Kidney epithelial cell (primary cell): ENCODE measurements at regions not wholly inside any gene's neighbourhood (a gene's known extent, or its start where the extent isn't known, plus 50 kb on each side); places are given as distances from the start of the nearest gene placed in this dataset.

Experiments used
- DNase-seq: peaks from one replicate; pipeline ENCODE4 v3.0.0-alpha.2; 2010; ENCODE audit warnings: low read depth
- H3K27me3 ChIP-seq: 2 replicates; pipeline ENCODE4 v1.6.0; 2011; ENCODE audit warnings: low read length; ENCODE audit not compliant: control insufficient read depth, insufficient read depth
- H3K36me3 ChIP-seq: 2 replicates; pipeline ENCODE4 v1.5.1; 2011; ENCODE audit warnings: low read length; ENCODE audit not compliant: control insufficient read depth, insufficient read depth
- H3K4me3 ChIP-seq: 2 replicates; pipeline ENCODE4 v1.5.1; 2011; ENCODE audit warnings: low read depth, mild to moderate bottlenecking, control low read depth, low read length
- CTCF ChIP-seq: IDR thresholded peaks from 2 replicates; pipeline ENCODE4 v1.5.1; 2011; ENCODE audit warnings: mild to moderate bottlenecking, moderate library complexity, low read length, control low read depth, inconsistent platforms; ENCODE audit not compliant: insufficient read depth, poor library complexity, severe bottlenecking

GRCh38 chr13:79225487-79226232 lies 180.4 kb downstream of the RBM26 start:
- H3K4me3 ChIP-seq, result no peak overlapping the region
- no peaks in the 10 kb centered on the region for H3K27me3 ChIP-seq
- no peak for TF ChIP-seq CTCF
- DNase-seq, result no peak
- no peaks in the 10 kb centered on the region for H3K36me3 ChIP-seq

- no peaks in the 10 kb centered on the region for H3K27me3 ChIP-seq
- no peak for DNase-seq
- TF ChIP-seq CTCF, result no peak
- H3K36me3 ChIP-seq, result no peaks in the 10 kb centered on the region
- H3K4me3 ChIP-seq, result no peak overlapping the region
These were observed 183.4 kb downstream of the RBM26 start for GRCh38 chr13:79222427-79223205.

GRCh38 chr13:79212064-79212619 lies 193.9 kb downstream of the RBM26 start:
- DNase-seq, result no peak
- H3K36me3 ChIP-seq, result no peaks in the 10 kb centered on the region
- no peak for TF ChIP-seq CTCF
- H3K27me3 ChIP-seq, result no peaks in the 10 kb centered on the region
- no peak overlapping the region for H3K4me3 ChIP-seq

- no peak for DNase-seq
- TF ChIP-seq CTCF, result no peak
- H3K4me3 ChIP-seq, result no peak overlapping the region
- no peaks in the 10 kb centered on the region for H3K36me3 ChIP-seq
- no peaks in the 10 kb centered on the region for H3K27me3 ChIP-seq
These were observed 194.7 kb downstream of the RBM26 start for GRCh38 chr13:79211377-79211776.

- Histone ChIP-seq H3K27me3 (no peaks in the 10 kb centered on the region), H3K4me3 (no peak overlapping the region), H3K36me3 (no peaks in the 10 kb centered on the region)
- no peak for TF ChIP-seq CTCF
- no peak for DNase-seq
These were observed 208.1 kb downstream of the RBM26 start for GRCh38 chr13:79197933-79198332.
